PC-9 (cell line): ENCODE measurements at regions not wholly inside any gene's neighbourhood (a gene's known extent, or its start where the extent isn't known, plus 50 kb on each side); places are given as distances from the start of the nearest gene placed in this dataset.

Experiments used
- BruUV-seq: library from RNA; stranded (reverse); fragments of 400-500 nt; replicated peaks from 2 replicates; lab custom pipeline; 2021; lab: Mats Ljungman, UMichigan
- CTCF ChIA-PET: fragments of 300-600 bp; sonication (Branson Sonifier 250); formaldehyde crosslinking; loops from one replicate; lab custom pipeline; 2022; ENCODE audit warnings: antibody characterized with exemption; lab: Charles Lee
- POLR2A ChIA-PET: fragments of 300-600 bp; sonication (Branson Sonifier 250); formaldehyde crosslinking; loops from one replicate; lab custom pipeline; 2022; ENCODE audit warnings: antibody characterized with exemption; ENCODE audit not compliant: unreplicated experiment; lab: Charles Lee
- DNase-seq, 2 experiments: peaks; one replicate each; pipeline versions ENCODE4 v3.0.0 to v3.0.0-alpha.2; 2015 to 2022; ENCODE audit warnings: mixed read lengths in 1 of 2
- H2AFZ ChIP-seq: fragments of 200-600 bp; sonication (generic); 2 replicates; pipeline ENCODE4 v1.8.1; 2017; ENCODE audit warnings: antibody characterized with exemption
- H3F3A ChIP-seq: fragments of 200-600 bp; sonication (generic); 2 replicates; pipeline ENCODE4 v1.8.1; 2017; ENCODE audit warnings: antibody characterized with exemption, mild to moderate bottlenecking, low read depth; ENCODE audit not compliant: insufficient read depth
- H3K27ac ChIP-seq: fragments of 200-600 bp; sonication (generic); 2 replicates; pipeline ENCODE4 v1.6.1; 2016; ENCODE audit warnings: mixed run types
- H3K27me3 ChIP-seq: fragments of 200-600 bp; sonication (generic); 2 replicates; pipeline ENCODE4 v1.6.1; 2016; ENCODE audit warnings: low read depth, mixed run types; ENCODE audit not compliant: insufficient read depth
- H3K36me3 ChIP-seq: fragments of 200-600 bp; sonication (generic); 2 replicates; pipeline ENCODE4 v1.6.1; 2016; ENCODE audit warnings: low read depth, mixed run types
- H3K4me1 ChIP-seq: fragments of 200-600 bp; sonication (generic); replicated peaks from 2 replicates; pipeline ENCODE4 v1.6.1; 2016; ENCODE audit warnings: mixed run types; ENCODE audit not compliant: insufficient read depth
- H3K4me2 ChIP-seq: fragments of 200-600 bp; sonication (generic); 2 replicates; pipeline ENCODE4 v1.6.1; 2017; ENCODE audit warnings: mixed run types
- H3K4me3 ChIP-seq: fragments of 200-600 bp; sonication (generic); 2 replicates; pipeline ENCODE4 v1.6.1; 2016; ENCODE audit warnings: mixed run types
- H3K79me2 ChIP-seq: fragments of 200-600 bp; sonication (generic); 2 replicates; pipeline ENCODE4 v1.6.1; 2017; ENCODE audit warnings: low read depth, mixed run types
- H3K9me2 ChIP-seq: fragments of 200-600 bp; sonication (generic); 2 replicates; pipeline ENCODE4 v1.8.1; 2017; ENCODE audit warnings: mild to moderate bottlenecking; ENCODE audit not compliant: insufficient read depth
- H3K9me3 ChIP-seq: fragments of 200-600 bp; sonication (generic); 2 replicates; pipeline ENCODE4 v1.8.1; 2016; ENCODE audit warnings: low read depth; ENCODE audit not compliant: insufficient read depth
- H4K20me1 ChIP-seq: fragments of 200-600 bp; sonication (generic); 2 replicates; pipeline ENCODE4 v1.8.1; 2017; ENCODE audit not compliant: insufficient read depth
- CTCF ChIP-seq: fragments of 200-600 bp; sonication (generic); conservative IDR thresholded peaks from 2 replicates; pipeline ENCODE4 v1.6.1; 2017; ENCODE audit warnings: mixed run types, antibody characterized with exemption, mild to moderate bottlenecking, moderate library complexity
- EZH2 ChIP-seq: fragments of 200-600 bp; sonication (generic); IDR thresholded peaks from 2 replicates; pipeline ENCODE4 v1.8.0; 2017; ENCODE audit warnings: antibody characterized with exemption, low read depth
- intact Hi-C: fragments of 100-400 bp; cut with micrococcal nuclease; formaldehyde crosslinking; loops from one replicate; pipeline ENCODE4 v1.10.0; 2022; ENCODE audit not compliant: unreplicated experiment

GRCh38 chr5:30092548-30092947 is 1100.9 kb upstream of the CDH6 start:
- no peak for DNase-seq
- no peak overlapping the region for H3K27ac ChIP-seq
- ChIA-PET POLR2A (no interaction called here), CTCF (no interaction called here)
- H3K36me3 ChIP-seq = no peaks in the 10 kb centered on the region
- no peaks in the 10 kb centered on the region for H3K27me3 ChIP-seq
- TF ChIP-seq CTCF = no peak
- no peak for TF ChIP-seq EZH2
- H3K4me3 ChIP-seq = no peak overlapping the region
- no peaks in the 10 kb centered on the region for H4K20me1 ChIP-seq
- no peaks in the 10 kb centered on the region for H3K4me1 ChIP-seq
- H3K79me2 ChIP-seq = no peaks in the 10 kb centered on the region
- H3F3A ChIP-seq = no peaks in the 10 kb centered on the region
- intact Hi-C loops = no loop called here
- no peak overlapping the region for H2AFZ ChIP-seq
- H3K9me3 ChIP-seq = no peaks in the 10 kb centered on the region
- H3K4me2 ChIP-seq = no peak overlapping the region
- BruUV-seq = no TSS peak
- H3K9me2 ChIP-seq = no peaks in the 10 kb centered on the region

- no TSS peak for BruUV-seq
These were observed 1123.8 kb upstream of the CDH6 start for GRCh38 chr5:30069441-30070263.

DNA sequence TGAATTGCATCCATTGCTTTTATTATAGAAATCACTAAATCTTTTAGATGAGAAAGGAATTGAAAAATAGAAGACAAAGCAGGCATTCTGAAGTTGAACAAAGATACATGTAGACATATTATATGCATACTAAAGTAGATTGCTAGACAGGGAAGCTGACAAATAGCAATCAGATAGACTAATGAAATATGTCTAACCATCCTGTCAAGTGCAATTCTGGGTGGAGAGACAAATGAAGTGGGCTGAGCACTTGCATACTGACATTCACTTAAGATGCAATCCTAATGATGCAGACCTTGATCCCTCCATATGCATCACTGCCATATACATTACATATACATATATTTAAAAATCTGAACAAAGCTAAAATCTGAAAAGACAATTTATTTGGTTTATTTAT is 1130.0 kb upstream of the CDH6 start:
- no peak for TF ChIP-seq EZH2
- no peak for TF ChIP-seq CTCF
- Histone ChIP-seq H3K27ac (no peak overlapping the region), H2AFZ (no peak overlapping the region), H3K4me1 (no peaks in the 10 kb centered on the region), H3K4me2 (no peak overlapping the region), H3K27me3 (no peaks in the 10 kb centered on the region), H3K9me3 (no peaks in the 10 kb centered on the region), H3K9me2 (no peaks in the 10 kb centered on the region), H3K79me2 (no peaks in the 10 kb centered on the region), H3K4me3 (no peak overlapping the region), H4K20me1 (no peaks in the 10 kb centered on the region; the same call in 1 of the 2 replicates), H3K36me3 (no peaks in the 10 kb centered on the region), H3F3A (no peaks in the 10 kb centered on the region)
- ChIA-PET CTCF (no interaction called here), POLR2A (no interaction called here)
- intact Hi-C loops = no loop called here
- BruUV-seq = no TSS peak
- no peak for DNase-seq

More at GRCh38 chr5:30069441-30070263, 1123.8 kb upstream of the CDH6 start:
- TF ChIP-seq EZH2 (no peak), CTCF (no peak)
- Histone ChIP-seq H3K9me3 (no peaks in the 10 kb centered on the region), H3K4me3 (no peak overlapping the region), H2AFZ (no peak overlapping the region), H3K4me1 (no peaks in the 10 kb centered on the region), H4K20me1 (no peaks in the 10 kb centered on the region), H3K4me2 (no peak overlapping the region), H3K9me2 (no peaks in the 10 kb centered on the region), H3K36me3 (no peaks in the 10 kb centered on the region), H3K27me3 (no peaks in the 10 kb centered on the region), H3K27ac (no peak overlapping the region), H3K79me2 (no peaks in the 10 kb centered on the region), H3F3A (no peaks in the 10 kb centered on the region)
- ChIA-PET POLR2A (no interaction called here), CTCF (no interaction called here)
- no peak for DNase-seq
- intact Hi-C loops = no loop called here
